ENCODE measurements at regions not wholly inside any gene's neighbourhood (a gene's known extent, or its start where the extent isn't known, plus 50 kb on each side); places are given as distances from the start of the nearest gene placed in this dataset.

GRCh38 chr1:119314001-119314796, 54.4 kb upstream of the HAO2 start:
- TF ChIP-seq CTCF (IDR thresholded peaks at IDR 0.05; ENCODE audit: insufficient read depth, low read length) (no peak), GABPA (IDR thresholded peaks at IDR 0.05; ENCODE audit: low read depth) (no peak)

All from HL-60 (cell line).